ENCODE measurements at regions not wholly inside any gene's neighbourhood (a gene's known extent, or its start where the extent isn't known, plus 50 kb on each side); places are given as distances from the start of the nearest gene placed in this dataset.

DNA sequence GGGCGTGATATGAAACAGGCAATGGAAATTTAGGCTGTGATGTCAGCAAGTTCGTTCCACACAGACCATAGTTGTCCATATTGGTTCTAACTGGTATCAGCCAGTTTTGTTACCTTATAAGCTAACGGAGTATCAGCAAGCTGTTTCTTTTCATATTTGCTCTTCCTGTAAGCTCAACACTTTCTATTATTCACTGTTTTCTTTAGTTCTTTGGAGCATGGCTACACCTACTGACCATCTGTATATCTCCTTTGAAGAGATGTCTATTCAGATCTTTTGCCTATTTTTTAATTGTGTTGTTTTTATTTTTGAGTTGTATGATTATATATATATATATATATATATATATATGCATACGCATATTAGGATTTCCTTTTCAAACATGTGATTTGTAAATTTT, 1057.2 kb upstream of the CDH10 start:
- TF ChIP-seq BACH1 (IDR thresholded peaks at IDR 0.05; ENCODE audit: low read length) (no peak), YY1 (IDR thresholded peaks at IDR 0.05; ENCODE audit: low read depth, low read length) (no peak), CTBP2 (IDR thresholded peaks at IDR 0.05; ENCODE audit: borderline replicate concordance, insufficient read depth, insufficient read length, low read length) (no peak), SAP30 (IDR thresholded peaks at IDR 0.05; ENCODE audit: insufficient read depth, insufficient replicate concordance, low read length) (no peak), KDM4A (IDR thresholded peaks at IDR 0.05; ENCODE audit: low read depth, low read length, severe bottlenecking) (no peak), RAD21 (IDR thresholded peaks at IDR 0.05 in 1 of 2, conservative IDR thresholded peaks at IDR 0.05 in 1 of 2; ENCODE audit: low read depth in 2 of 2, low read length in 2 of 2) (no peak)
- Histone ChIP-seq H4K8ac (ENCODE audit: extremely low read depth, insufficient read depth, low read length) (no peak overlapping the region), H3K18ac (ENCODE audit: extremely low read depth, low read length) (no peak overlapping the region), H2BK12ac (ENCODE audit: low read depth, low read length) (no peak overlapping the region), H2BK5ac (ENCODE audit: low read depth, low read length) (no peak overlapping the region), H3K23ac (ENCODE audit: insufficient read length) (no peak overlapping the region), H3K4me2 (ENCODE audit: insufficient read depth in 1 of 2, low read depth in 2 of 2, low read length in 2 of 2) (no peak overlapping the region), H3K27ac (ENCODE audit: low read depth, low read length) (no peak overlapping the region), H3K79me1 (ENCODE audit: low read depth, low read length) (no peaks in the 10 kb centered on the region), H2BK15ac (ENCODE audit: low read length) (no peak overlapping the region), H2BK120ac (replicated peaks; ENCODE audit: low read depth, low read length) (no peak overlapping the region), H3K4me1 (replicated peaks in 1 of 4; ENCODE audit: control insufficient read depth in 3 of 4, insufficient read depth in 4 of 4, low read length in 3 of 4) (no peaks in the 10 kb centered on the region), H3K4me3 (ENCODE audit: extremely low read depth in 1 of 4, insufficient read depth in 2 of 4, low read depth in 3 of 4, low read length in 4 of 4) (no peak overlapping the region), H3K4ac (replicated peaks; ENCODE audit: insufficient read length, low read depth, low read length) (no peak overlapping the region), H3K14ac (ENCODE audit: insufficient read length) (no peak overlapping the region), H3K9ac (replicated peaks in 1 of 4; ENCODE audit: extremely low read depth in 1 of 4, low read depth in 3 of 4, low read length in 3 of 4) (no peak overlapping the region), H4K20me1 (replicated peaks in 1 of 2; ENCODE audit: control insufficient read depth in 1 of 2, insufficient read depth in 2 of 2, low read length in 2 of 2) (no peaks in the 10 kb centered on the region), H2BK20ac (ENCODE audit: low read length) (no peak overlapping the region), H2AFZ (ENCODE audit: low read length) (no peak overlapping the region), H3K9me3 (ENCODE audit: insufficient read depth in 2 of 2, low read depth in 1 of 2, low read length in 1 of 2) (no peaks in the 10 kb centered on the region), H4K5ac (ENCODE audit: insufficient read length, low read depth, low read length) (no peak overlapping the region), H2AK5ac (ENCODE audit: low read depth, low read length) (no peak overlapping the region), H3K27me3 (replicated peaks in 1 of 4; ENCODE audit: control insufficient read depth in 3 of 4, extremely low read depth in 1 of 4, insufficient read depth in 3 of 4, low read length in 3 of 4) (no peaks in the 10 kb centered on the region), H3K79me2 (ENCODE audit: control insufficient read depth in 1 of 2, insufficient read depth in 2 of 2, low read length in 2 of 2) (no peaks in the 10 kb centered on the region), H3K36me3 (ENCODE audit: control insufficient read depth in 2 of 4, insufficient read depth in 4 of 4, low read length in 3 of 4) (no peaks in the 10 kb centered on the region), H4K91ac (replicated peaks; ENCODE audit: insufficient read length, low read length) (no peak overlapping the region), H3K56ac (replicated peaks; ENCODE audit: insufficient read length, low read depth, low read length) (no peak overlapping the region), H3K23me2 (ENCODE audit: low read depth, low read length) (no peaks in the 10 kb centered on the region)
- 93% methylated on average over 4 of the region's 4 CpGs; no CpG with 5 or more reads in 1 of the 2 experiments for whole genome bisulfite sequencing, 2 experiments (ENCODE audit: extremely low coverage in 1 of 2, insufficient coverage in 1 of 2, insufficient read length in 1 of 2, insufficient replicate concordance in 2 of 2, low coverage in 1 of 2, low lambda C conversion rate in 2 of 2, missing lambda C conversion rate in 1 of 2)
- ChIA-PET POLR2A (ENCODE audit: partially characterized antibody) (no interaction called here), CTCF (ENCODE audit: partially characterized antibody) (interaction anchor here (0.6 to 0.9 kb wide), 2 partner anchors 156 to 786 kb away, joined by 4 read pairs; no protein-coding TSS in a partner anchor)
- FAIRE-seq (no peak), DNase-seq (ENCODE audit: low read depth in 1 of 2, low spot score in 2 of 2) (no peak)

Data from H1 (cell line).